HG03196 (cell line): ENCODE measurements at regions not wholly inside any gene's neighbourhood (a gene's known extent, or its start where the extent isn't known, plus 50 kb on each side); places are given as distances from the start of the nearest gene placed in this dataset.

Experiments used
- ATAC-seq: cut with Tn5 transposase; IDR thresholded peaks from one replicate; pipeline ENCODE4 v1.9.1; 2021; ENCODE audit not compliant: unreplicated experiment

DNA sequence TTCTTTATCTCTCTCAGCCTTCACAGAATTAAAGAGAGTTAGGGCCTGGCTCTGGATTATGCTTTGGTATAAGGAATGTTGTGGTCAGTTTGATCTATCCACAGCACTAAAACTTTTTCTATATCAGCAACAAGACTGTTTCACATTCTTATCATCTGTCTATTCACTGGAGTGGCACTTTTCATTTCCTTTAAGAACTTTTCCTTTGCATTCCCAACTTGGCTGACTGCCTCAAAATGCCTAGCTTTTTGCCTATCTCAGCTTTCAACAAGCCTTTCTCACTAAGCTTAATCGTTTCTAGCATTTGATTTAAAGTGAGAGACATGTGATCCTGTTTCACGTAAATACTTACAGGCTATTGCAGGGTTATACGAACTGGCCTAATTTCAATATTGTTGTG is 471.8 kb downstream of the GBE1 start:
- ATAC-seq, result no peak

DNA sequence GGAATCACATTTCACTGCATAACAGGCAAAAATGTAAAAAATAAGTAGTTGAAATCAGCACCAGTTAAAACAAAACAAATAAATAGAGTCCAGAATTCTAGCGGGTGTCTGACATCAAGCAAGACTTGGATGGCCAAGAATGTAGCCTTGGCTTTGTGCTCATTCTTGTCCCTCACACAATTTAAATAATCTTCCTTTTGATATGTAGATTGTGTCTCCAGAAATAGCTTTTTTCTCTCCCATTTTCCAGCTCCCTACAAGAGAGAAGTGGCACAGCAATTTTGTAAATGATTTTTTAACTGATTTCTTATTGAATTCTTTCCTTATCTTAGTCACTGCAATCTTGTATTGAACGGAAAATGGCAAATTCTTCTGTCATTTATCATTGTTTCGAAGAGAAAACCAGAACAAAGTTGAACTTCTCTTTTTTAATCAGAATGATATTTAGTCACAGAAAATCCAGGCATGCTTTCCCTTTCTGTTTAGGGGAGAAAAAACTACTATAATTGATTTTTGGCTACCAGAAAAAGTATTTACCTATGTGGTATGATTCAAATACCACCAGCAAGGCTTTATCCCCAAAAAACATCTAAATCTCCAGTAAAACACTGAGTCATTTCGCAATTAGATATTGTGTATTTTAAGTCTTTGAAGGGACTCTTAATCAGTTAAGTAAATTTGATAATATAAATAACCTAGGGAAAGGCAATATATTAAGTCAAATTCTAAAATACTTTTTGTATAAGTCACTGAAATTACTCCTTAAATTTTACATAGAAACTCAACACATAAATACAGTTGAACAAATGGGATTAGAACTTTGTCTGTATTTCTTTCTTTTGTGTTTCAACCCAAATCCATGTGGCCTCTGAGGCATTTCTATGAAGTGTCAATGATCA is 481.7 kb downstream of the GBE1 start:
- no peak for ATAC-seq

DNA sequence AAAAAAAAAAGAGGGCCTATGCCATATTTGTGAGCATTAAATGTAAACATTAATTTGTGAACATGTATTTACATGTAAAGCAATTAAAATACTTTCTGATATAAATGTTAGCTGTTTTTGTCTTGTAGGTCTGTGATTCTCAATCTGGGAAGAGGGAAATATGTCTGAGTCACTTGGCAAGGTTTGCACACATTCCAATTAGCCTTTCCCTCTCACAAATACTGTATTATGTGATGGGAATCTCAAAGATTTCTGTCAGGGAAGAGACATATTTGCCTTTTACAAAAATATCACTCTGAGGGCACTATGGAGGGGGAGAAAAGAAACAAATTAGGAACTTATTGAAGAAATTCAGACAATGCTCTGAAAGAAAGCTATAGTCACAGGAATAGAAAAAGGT is 483.6 kb downstream of the GBE1 start:
- ATAC-seq, result no peak

DNA sequence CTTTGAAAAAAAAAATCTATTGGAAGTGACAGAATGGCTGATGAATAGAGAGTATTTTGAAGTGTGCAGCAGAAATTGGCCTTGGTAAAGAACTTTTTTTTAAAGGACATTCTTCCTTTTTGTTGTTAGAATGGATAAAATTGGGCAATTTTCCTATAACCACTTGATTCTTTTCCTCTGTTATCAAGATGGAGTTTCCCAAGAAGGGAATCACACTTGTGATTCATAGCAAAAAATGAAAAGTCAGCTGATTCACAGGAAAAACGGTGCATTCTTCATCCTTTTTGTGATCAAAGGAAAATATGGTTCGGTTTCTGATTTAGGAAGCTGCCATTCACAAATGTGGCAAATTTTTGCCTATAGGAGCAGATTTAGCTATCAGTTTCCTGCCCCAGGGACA is 486.8 kb downstream of the GBE1 start:
- ATAC-seq, result no peak

DNA sequence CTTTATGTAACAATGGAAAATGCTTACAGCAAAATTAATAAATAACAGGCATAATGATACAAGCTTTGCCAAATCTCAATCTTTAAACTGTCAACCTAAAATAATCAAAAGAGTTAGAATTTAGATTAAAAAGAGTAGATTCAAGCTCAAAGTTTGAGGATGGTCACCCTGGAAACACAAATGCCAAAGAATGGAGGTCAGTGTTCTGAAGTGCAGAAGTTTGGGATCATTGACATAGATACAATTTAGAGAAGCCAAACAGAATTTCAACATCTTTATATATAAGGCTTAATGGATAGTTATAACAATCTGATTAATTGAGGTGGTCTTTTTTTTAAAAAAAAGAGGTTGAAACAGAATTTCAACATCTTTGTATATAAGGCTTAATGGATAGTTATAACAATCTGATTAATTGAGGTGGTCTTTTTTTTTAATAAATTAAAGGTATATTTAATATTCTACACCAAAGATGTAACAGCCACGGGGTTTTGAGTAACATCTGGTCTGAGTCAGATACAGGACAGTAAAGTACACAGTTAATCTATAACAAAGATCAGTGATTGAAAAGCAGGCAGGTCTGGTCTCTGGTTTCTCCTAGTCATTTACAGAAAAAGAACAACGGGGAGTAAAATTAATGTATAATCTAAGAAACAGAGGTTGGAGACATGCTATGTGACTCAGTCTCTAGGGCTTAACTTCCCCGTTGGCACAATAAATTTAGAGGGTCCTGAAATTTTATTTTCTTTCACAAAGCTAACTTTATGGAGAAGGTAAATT is 490.7 kb downstream of the GBE1 start:
- ATAC-seq, result peak; percentile 99

DNA sequence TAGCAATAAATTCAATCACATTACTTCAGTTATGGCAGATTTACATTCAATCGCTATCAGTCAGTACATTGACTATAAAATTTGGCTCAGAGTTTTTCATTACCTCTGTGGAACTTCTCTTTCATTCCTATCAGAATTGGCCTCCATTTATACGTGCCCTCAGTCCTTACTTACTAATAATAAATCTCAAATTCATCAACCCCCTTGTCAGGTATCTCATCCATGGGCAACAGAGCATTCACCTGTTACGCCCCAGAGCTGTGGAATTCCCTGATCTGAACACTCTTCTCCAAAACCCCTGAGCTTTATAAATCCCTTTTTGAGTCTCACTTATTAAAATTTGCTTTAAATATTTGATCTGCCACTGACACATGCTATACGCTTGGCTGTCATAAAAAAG is 492.9 kb downstream of the GBE1 start:
- ATAC-seq, result no peak

DNA sequence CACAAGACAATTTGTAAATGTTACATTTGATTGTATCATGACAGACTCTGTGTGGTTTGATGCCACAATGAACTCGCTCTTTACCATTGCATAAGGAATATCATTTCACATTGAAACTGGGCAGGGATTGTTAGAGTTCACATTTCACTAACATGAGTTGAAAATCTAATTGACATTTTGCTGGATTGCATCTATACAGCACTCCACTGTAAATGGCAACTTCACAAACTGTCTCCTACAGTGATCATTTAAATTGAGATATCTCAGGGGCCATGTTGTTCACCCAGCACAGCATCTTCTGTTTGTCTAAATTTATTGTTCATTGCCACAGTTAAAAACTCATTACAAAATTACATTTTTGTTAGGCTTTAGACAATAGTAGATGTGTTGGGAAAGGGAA is 499.4 kb downstream of the GBE1 start:
- ATAC-seq, result no peak

DNA sequence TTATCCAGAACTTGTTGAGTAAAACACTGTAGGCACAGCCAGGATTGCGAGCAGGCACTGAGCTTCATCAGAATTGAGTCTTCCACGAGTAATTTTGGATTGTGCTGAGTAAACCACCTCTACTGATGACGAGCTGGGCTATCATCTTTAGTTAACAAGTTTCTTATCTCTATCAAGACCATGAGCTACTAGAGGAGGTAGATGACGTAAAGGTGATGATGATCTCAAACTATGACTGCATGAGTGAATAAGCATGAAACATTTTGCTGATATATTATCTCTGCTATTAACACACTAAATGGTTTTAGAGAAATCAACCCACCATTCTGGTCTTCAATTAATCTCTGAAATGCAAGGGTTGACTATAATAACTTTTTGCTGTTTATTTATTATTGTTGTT is 506.0 kb downstream of the GBE1 start:
- no peak for ATAC-seq

DNA sequence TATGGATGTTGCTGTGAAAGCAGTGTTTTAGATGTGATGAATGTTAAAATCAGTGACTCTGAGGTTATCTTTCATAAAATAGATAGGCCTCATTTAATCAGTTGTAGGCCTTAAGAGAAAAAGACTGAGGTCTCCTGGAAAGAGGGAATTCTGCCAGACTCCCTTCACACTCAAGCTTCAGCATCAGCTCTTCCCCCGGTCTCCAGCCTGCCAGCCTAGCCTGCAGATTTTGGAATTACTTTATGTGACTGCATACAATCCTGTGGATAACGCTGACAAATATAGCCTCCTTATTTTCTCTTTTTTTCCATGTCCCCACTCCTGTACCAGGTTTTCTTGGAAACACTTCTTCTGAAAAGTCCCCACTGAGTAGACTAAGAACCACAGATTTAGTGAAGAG is 510.3 kb downstream of the GBE1 start:
- ATAC-seq, result no peak

DNA sequence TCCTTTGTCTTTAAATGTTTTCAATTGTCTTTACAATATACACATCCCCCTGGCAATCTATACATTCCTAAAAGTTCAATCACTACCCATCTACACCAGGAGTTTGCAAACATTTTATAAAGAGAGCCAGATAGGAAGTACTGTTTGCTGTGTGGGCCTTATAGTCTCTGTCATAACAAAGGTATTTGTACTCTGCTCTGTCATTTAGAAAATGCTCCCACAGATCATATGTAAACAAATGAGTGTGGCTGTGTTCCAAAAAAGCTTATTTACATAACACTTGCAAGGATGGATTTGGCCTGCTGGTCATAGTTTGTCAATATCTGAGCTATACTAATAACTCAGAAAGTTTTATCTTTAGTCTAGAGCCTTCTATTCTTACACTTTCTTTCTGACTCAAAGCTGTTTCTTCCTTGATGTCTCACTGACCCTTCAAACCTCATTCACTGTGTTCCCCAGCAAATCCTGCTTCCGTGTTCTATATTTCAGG is 511.9 kb downstream of the GBE1 start:
- ATAC-seq, result peak; percentile 76

DNA sequence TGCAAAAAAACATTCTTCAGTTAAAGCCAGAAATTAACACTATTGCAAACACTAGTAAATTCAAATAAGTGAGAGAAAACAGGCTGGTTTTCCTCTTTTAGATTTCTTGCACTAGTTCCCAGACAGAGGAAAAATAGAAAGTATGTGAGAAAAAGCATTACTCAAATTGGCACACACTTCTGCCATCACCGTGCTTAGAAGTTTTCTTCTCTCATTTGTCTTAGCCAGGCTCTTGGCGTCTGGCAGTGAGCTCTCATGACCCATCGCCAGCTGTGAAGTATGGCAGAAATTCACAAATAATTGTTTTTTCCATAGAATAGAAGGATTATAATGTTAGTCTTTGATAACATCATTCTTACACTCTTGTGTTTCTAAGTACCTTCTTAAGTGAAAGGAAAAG is 515.9 kb downstream of the GBE1 start:
- no peak for ATAC-seq

DNA sequence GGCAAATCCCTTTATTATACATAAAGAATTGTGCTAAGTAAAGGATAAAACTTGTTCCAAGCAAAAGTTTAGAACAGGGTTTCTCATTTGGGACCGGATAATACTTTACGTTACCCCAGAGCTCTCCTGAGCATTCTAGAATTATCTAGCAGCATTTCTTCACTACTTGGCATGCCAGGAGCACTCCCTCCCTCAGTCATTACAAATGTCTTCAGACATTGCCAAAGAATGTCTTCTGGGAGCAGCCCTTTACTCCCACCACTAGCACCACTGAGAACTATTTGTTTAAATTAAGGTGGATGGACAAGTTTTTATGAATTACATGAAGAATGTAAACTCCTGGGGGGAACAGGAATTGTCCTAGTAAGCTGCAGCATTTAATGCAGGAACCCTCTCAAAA is 516.4 kb downstream of the GBE1 start:
- ATAC-seq, result no peak

DNA sequence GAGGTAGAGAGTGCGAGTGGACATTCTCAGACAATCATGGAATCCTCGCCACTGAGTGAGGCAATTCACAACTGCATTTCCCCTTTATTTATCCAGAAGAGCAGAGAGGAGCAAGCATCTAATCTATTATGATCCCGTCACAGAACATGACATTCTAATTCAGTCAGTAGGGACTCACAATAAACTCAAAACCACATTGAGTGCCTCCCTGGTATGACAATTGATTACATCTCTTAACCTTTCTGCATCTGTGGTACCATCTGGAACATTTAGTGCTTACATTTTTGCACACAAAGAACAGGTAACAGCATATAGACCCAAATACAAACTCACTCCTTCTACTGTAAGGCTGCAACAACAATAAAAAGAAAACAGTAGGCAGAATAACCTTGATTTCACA is 517.2 kb downstream of the GBE1 start:
- no peak for ATAC-seq

DNA sequence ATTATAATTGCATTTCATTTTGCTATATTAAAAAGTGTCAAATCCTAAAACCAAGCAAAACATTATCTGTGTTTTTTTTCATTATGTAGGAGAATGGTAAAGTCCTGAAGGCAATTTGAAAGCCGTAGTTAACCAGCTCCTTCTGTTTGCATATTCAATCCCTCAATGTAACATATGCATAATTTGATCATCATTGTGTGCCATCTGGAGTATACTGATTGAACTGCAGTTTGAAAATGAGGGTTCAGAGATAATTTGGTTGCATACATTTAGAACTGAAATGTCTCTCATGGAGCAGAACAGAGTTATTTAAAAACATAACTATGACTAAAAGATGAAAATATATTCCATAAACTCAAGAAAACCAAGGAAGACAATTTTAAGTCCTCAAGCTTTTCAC is 518.6 kb downstream of the GBE1 start:
- no peak for ATAC-seq

DNA sequence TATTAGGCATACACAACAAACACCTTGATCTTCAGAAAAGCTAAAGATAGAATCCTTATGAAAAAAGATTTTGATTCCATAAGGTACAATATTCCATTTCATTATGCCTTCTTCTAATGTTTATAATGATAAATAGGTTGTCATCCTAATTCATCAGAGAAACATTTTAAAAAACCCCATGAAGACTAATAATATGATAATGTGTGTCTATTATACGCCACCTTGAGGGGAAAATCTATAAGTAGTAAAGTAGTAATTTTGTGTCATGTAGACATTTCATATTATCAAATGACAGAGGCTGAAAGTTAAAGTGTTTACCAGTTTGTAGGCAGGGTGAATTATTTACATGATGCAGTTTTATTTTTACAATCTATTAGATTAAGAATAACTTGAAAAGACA is 524.3 kb downstream of the GBE1 start:
- ATAC-seq, result no peak

DNA sequence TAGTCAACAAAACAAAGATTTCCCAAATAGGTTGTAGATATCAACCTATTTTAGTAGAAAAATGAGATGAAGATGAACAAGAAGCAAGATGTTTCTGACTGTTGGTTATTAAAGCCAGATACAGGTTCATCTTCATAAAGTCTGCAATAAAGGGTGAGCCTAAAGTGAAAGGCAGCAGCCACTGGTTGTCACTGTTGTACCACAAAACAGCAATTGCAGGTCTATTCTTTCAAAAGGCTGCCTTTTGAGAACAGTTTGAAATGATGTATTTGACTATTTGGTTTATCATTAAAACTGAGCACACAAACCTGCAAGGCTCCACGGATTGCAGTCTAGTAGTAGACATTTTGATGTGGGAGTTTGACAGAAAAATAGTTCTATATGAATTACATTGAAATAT is 543.4 kb downstream of the GBE1 start:
- ATAC-seq, result no peak

DNA sequence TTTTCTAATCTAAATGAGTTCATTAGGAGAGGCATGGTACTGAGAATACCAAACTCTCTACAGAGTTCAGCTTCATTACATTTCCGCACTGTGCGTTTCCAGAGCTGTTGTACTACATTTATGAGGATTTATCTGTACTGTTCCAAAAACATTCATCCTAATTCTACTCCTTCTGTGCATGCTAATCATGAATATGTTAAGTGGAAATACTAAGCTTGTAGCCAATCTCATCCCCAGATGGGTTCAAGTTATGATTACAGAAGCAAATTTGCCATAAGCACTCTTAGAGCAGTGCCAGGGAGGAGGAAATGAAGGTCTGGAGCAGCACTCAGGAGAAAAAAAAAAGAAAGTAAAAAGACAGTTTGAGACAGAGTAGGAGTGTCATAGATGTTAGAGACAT is 544.3 kb downstream of the GBE1 start:
- no peak for ATAC-seq

DNA sequence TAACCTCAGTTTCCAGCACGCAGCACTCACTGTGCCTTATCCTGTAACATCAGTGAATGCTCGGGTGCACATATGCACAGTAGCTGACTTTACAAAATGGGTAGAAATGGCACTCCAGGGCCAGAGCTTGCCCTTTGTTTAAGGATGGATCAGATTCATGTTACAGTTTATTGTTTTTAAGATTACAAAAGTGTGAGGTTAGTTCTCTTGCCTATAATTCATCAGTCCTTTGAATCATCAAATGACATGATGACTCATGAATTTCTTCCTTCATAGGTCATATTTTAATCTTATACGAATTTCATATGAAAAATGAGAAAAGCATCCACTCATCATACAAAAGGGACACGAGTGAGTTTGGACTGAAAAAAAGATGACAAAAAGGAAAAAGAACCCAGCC is 545.3 kb downstream of the GBE1 start:
- no peak for ATAC-seq

DNA sequence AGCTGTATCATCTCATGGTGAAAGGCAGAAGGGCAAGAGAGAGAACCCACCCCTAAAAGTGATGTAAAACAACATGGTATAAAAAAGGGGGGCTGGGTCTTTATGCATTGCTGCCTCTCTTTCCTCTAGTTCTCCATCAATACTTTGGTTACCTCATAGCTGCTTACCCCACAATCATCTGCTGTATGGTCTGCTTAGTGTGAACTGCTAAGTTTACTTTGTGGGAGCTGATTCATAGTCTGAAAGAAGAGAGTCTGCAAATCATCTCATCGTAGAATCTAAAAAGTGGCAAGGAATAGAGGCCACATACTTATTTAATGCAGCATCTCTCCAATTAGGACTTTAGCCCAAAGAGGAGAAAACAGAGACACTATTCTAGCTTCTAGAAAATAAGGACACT is 546.8 kb downstream of the GBE1 start:
- no peak for ATAC-seq

DNA sequence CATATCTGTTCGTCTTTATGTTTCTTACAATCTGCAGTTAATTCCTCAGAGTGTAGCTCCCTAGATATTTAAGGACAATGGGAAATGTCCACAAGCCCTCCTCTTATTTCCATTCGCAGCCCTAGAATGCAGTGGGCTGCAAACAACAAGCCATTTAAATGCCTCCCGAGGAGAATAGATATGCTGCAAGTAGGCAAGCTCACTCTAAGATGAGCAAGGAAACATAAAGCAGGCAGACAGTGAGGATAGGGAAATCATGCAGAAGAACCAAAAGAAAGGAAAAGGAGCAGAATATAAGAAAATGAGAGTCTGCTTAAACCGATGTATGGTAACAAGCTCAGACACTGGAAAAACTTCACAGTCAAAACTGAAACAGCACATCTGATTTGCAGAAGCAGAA is 561.9 kb downstream of the GBE1 start:
- ATAC-seq, result no peak

DNA sequence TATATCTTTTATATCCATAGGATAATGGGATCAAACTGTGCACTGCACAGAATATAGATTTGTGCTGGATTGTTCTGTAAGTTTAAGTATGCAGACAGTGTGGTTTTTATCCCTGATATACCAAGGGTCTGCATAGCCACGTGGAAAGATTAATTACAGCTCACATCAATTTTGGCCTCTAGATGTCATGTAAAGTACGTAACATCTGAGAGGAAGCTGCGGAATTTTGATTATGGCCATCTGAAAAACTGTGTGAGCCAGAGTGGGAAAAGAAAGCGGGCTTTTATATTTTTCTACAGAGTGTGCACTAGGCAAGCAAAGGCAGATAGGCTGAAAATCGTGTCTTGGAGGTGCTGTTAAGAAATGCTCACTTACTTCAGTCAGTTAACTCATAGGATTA is 562.7 kb downstream of the GBE1 start:
- ATAC-seq, result no peak

DNA sequence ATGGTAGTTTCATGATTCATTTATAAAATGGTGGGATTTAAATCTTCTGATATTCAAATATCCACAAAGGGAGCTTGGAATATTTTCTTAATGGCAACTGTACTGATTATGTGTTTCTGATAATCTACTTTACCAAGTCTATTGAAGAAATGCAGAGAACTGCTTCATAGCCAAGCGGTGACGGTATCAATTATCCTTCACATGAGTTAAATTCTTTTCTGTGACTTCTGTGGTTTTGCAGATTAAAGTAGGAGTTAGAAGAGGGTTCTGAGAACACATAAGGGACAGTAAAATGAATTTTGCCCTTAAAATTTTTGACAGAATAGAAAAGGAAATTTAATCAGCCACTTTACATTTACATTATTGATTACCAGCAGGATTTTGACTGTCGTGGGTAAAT is 563.2 kb downstream of the GBE1 start:
- ATAC-seq, result no peak
